B cell (primary cell): ENCODE measurements at regions not wholly inside any gene's neighbourhood (a gene's known extent, or its start where the extent isn't known, plus 50 kb on each side); places are given as distances from the start of the nearest gene placed in this dataset.

Experiments used
- ATAC-seq: fragments of 200-7000 bp; cut with Tn5 transposase; one replicate; pipeline ENCODE4 v1.10.0; 2021; ENCODE audit warnings: low read depth, mild to moderate bottlenecking, moderate number of reproducible peaks, moderate library complexity
- CTCF ChIA-PET: fragments of 350-600 bp; sonication (Branson Sonifier 250); formaldehyde crosslinking; loops from one replicate; lab custom pipeline; 2021; ENCODE audit warnings: antibody characterized with exemption, inconsistent platforms; lab: Charles Lee
- POLR2A ChIA-PET: fragments of 350-600 bp; sonication (Branson Sonifier 250); formaldehyde crosslinking; loops from one replicate; lab custom pipeline; 2021; ENCODE audit warnings: antibody characterized with exemption; lab: Charles Lee
- DNase-seq: peaks from one replicate; pipeline ENCODE4 v3.0.0; 2013
- H2AFZ ChIP-seq: 2 replicates; pipeline ENCODE4 v1.6.1; 2012; ENCODE audit warnings: mild to moderate bottlenecking, low read depth, low read length; ENCODE audit not compliant: insufficient read depth, poor library complexity, severe bottlenecking
- H3K27ac ChIP-seq, 2 donors: 1 replicate in 1 of 2; 2 replicates in 1 of 2; pipeline ENCODE4 v1.5.1; 2012 to 2013; ENCODE audit warnings: low read length in 2 of 2, mild to moderate bottlenecking in 2 of 2, moderate library complexity in 1 of 2
- H3K27me3 ChIP-seq, 4 experiments: fragments of 200-600 bp in 1 of 4; sonication (generic) in 1 of 4; replicated peaks in 1 of 4; 1 replicate in 2 of 4; 2 replicates in 2 of 4; pipeline versions ENCODE4 v1.6.1 to v1.7.0; 2013 to 2016; ENCODE audit warnings: low read length in 3 of 4, mild to moderate bottlenecking in 2 of 4, mixed read lengths in 1 of 4, moderate library complexity in 1 of 4; ENCODE audit not compliant: insufficient read depth in 4 of 4, control insufficient read depth in 3 of 4; ENCODE audit errors: control extremely low read depth in 1 of 4
- H3K36me3 ChIP-seq, 2 experiments: replicated peaks in 1 of 2; 1 replicate in 1 of 2; 2 replicates in 1 of 2; pipeline versions ENCODE4 v1.6.1 to v1.7.1; 2013; ENCODE audit warnings: low read length in 1 of 2; ENCODE audit not compliant: insufficient read depth in 2 of 2, control insufficient read depth in 1 of 2; ENCODE audit errors: control extremely low read depth in 1 of 2, extremely low read depth in 1 of 2
- H3K4me1 ChIP-seq, 2 donors: fragments of 200-600 bp in 1 of 2; sonication (generic) in 1 of 2; 1 replicate in 1 of 2; 2 replicates in 1 of 2; pipeline versions ENCODE4 v1.5.1 to v1.6.1; 2013 to 2017; ENCODE audit warnings: low read length in 2 of 2; ENCODE audit not compliant: control insufficient read depth in 2 of 2, insufficient read depth in 2 of 2
- H3K4me2 ChIP-seq: replicated peaks from 2 replicates; pipeline ENCODE3; 2012; ENCODE audit warnings: mild to moderate bottlenecking, low read depth, low read length; ENCODE audit not compliant: poor library complexity, severe bottlenecking
- H3K4me3 ChIP-seq, 5 experiments: fragments of 200-600 bp in 1 of 5; sonication (generic) in 1 of 5; 1 replicate in 3 of 5; 2 replicates in 2 of 5; pipeline versions ENCODE4 v1.5.1 to v1.7.0; 2011 to 2016; ENCODE audit warnings: low read length in 4 of 5, mild to moderate bottlenecking in 4 of 5, low read depth in 2 of 5, control low read depth in 1 of 5, moderate library complexity in 1 of 5; ENCODE audit not compliant: insufficient read depth in 1 of 5; ENCODE audit errors: control extremely low read depth in 1 of 5, extremely low read depth in 1 of 5
- H3K79me2 ChIP-seq: fragments of 200-600 bp; sonication (generic); one replicate; pipeline ENCODE4 v1.6.0; 2016; ENCODE audit warnings: low read length; ENCODE audit not compliant: control insufficient read depth, insufficient read depth
- H3K9ac ChIP-seq: fragments of 200-600 bp; sonication (generic); 2 replicates; pipeline ENCODE4 v1.6.1; 2017; ENCODE audit warnings: mild to moderate bottlenecking, low read length, moderate library complexity
- H3K9me3 ChIP-seq, 3 donors: one replicate each; pipeline versions ENCODE4 v1.6.1 to v1.7.1; 2013; ENCODE audit warnings: low read length in 2 of 3; ENCODE audit not compliant: control insufficient read depth in 2 of 3, insufficient read depth in 1 of 3; ENCODE audit errors: control extremely low read depth in 1 of 3
- H4K20me1 ChIP-seq: 2 replicates; pipeline ENCODE4 v1.6.0; 2012; ENCODE audit warnings: mild to moderate bottlenecking, low read length; ENCODE audit not compliant: insufficient read depth, control insufficient read depth, poor library complexity, severe bottlenecking
- H3K27ac Mint-ChIP-seq: one replicate; pipeline ENCODE4 v1.8.0; 2021; ENCODE audit warnings: mixed read lengths
- H3K27me3 Mint-ChIP-seq: one replicate; pipeline ENCODE4 v1.8.0; 2021; ENCODE audit warnings: mixed read lengths
- H3K4me1 Mint-ChIP-seq: one replicate; pipeline ENCODE4 v1.8.0; 2021; ENCODE audit warnings: mixed read lengths
- H3K4me3 Mint-ChIP-seq: one replicate; pipeline ENCODE4 v1.8.0; 2021; ENCODE audit warnings: mixed read lengths
- H3K9me3 Mint-ChIP-seq: one replicate; pipeline ENCODE4 v1.8.0; 2022; ENCODE audit warnings: mixed read lengths; ENCODE audit not compliant: insufficient read depth
- CTCF ChIP-seq: fragments of 200-600 bp; IDR thresholded peaks from one replicate; pipeline ENCODE4 v1.8.0; 2022; ENCODE audit warnings: antibody characterized with exemption, mild to moderate bottlenecking
- EZH2 ChIP-seq: IDR thresholded peaks from 2 replicates; pipeline ENCODE4 v1.6.1; 2012; ENCODE audit warnings: borderline replicate concordance, low read depth, mild to moderate bottlenecking, moderate library complexity, low read length; ENCODE audit not compliant: insufficient read depth, poor library complexity, severe bottlenecking
- WGBS: methylation state at CpG from one replicate; pipeline ENCODE4 v1.1.5; 2013; ENCODE audit warnings: missing lambda C conversion rate; ENCODE audit not compliant: insufficient coverage; 5-methylcytosine and 5-hydroxymethylcytosine counted together
- intact Hi-C: fragments of 100-400 bp; cut with micrococcal nuclease; formaldehyde crosslinking; loops from one replicate; pipeline ENCODE4 v1.10.0; 2022

DNA sequence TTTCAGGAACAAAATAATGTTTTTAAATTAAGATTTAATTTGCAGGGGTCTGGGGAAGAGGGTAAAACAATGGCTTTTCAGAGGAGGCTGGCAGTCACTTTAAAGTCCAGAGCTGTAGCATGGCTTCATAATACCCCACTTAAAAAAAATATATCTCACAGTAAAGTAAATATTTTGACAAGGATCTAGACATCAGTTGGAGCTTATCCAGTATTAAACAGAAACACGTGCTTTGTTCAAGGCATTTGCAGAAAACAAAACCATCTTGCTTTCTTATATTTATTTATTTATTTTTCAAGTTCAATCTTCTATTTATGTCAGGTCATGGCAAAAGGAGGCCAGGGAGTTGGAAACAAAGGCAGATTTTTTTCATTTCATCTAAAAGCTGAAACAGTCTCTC lies 53.3 kb upstream of the PRL start:
- TF ChIP-seq EZH2: no peak
- TF ChIP-seq CTCF: no peak
- Histone ChIP-seq H3K27ac (no peak overlapping the region), H3K79me2 (no peaks in the 10 kb centered on the region), H4K20me1 (no peaks in the 10 kb centered on the region), H3K36me3 (no peaks in the 10 kb centered on the region), H3K27me3 (no peaks in the 10 kb centered on the region), H3K4me2 (no peak overlapping the region), H2AFZ (no peak overlapping the region), H3K9me3 (no peaks in the 10 kb centered on the region), H3K4me1 (no peaks in the 10 kb centered on the region), H3K4me3 (no peak overlapping the region), H3K9ac (no peak overlapping the region)
- H3K27me3 Mint-ChIP-seq: no peaks in the 10 kb centered on the region
- ChIA-PET POLR2A (no interaction called here), CTCF (no interaction called here)
- no peaks in the 10 kb centered on the region for H3K4me1 Mint-ChIP-seq
- DNase-seq: no peak
- WGBS: no CpG with 5 or more reads among the region's 1 CpG
- H3K9me3 Mint-ChIP-seq: peaks cover 2% of the 10 kb centered on the region
- ATAC-seq: no peak
- no peak overlapping the region for H3K27ac Mint-ChIP-seq
- no peak overlapping the region for H3K4me3 Mint-ChIP-seq
- intact Hi-C loops: loop anchor here (1.0 kb wide), 1 partner anchor 35 kb away; no protein-coding TSS in a partner anchor

- ChIA-PET CTCF (no interaction called here), POLR2A (no interaction called here)
- H3K9me3 ChIP-seq: peaks cover 0 to 4% (median 0%) of the 10 kb centered on the region in 3 donors
- Mint-ChIP-seq H3K27me3 (no peaks in the 10 kb centered on the region), H3K27ac (no peak overlapping the region), H3K4me1 (no peaks in the 10 kb centered on the region), H3K4me3 (no peak overlapping the region), H3K9me3 (peaks cover 2% of the 10 kb centered on the region)
- ATAC-seq (no peak), DNase-seq (no peak)
- H4K20me1 ChIP-seq: no peaks in the 10 kb centered on the region
- no peaks in the 10 kb centered on the region for H3K36me3 ChIP-seq
- no peak overlapping the region for H3K4me2 ChIP-seq
- no peak overlapping the region for H3K4me3 ChIP-seq
- WGBS: no CpG with 5 or more reads among the region's 2 CpGs
- H3K4me1 ChIP-seq: no peaks in the 10 kb centered on the region
- no peak overlapping the region for H3K27ac ChIP-seq
- no peak overlapping the region for H2AFZ ChIP-seq
- no peak for TF ChIP-seq EZH2
- no peak for TF ChIP-seq CTCF
- intact Hi-C loops: no loop called here
- H3K79me2 ChIP-seq: no peaks in the 10 kb centered on the region
- no peaks in the 10 kb centered on the region for H3K27me3 ChIP-seq
- H3K9ac ChIP-seq: no peak overlapping the region
Observed at GRCh38 chr6:22353101-22353500, 56.3 kb upstream of the PRL start.
